Pancreas (tissue), 10 donors: ENCODE measurements at regions not wholly inside any gene's neighbourhood (a gene's known extent, or its start where the extent isn't known, plus 50 kb on each side); places are given as distances from the start of the nearest gene placed in this dataset.
A peak's percentile ranks its signal among the peaks of the same experiment; 100 is the strongest.

Experiments used
- ATAC-seq, 4 donors: fragments of 200-7000 bp; cut with Tn5 transposase; one replicate each; pipeline versions ENCODE4 v1.8.0 to v1.9.1; 2020; ENCODE audit warnings: mild to moderate bottlenecking in 4 of 4, moderate library complexity in 4 of 4
- DNase-seq, 6 donors: peaks; one replicate each; pipeline ENCODE4 v3.0.0-alpha.2; 2020
- FAIRE-seq: peaks from 2 replicates; lab custom pipeline; 2012; peaks lifted over from hg19 to GRCh38; lab: Jason Lieb, UNC
- H3K27ac ChIP-seq, 4 donors: fragments of 200-600 bp; sonication (generic); 1 replicate in 3 of 4; 2 replicates in 1 of 4; pipeline versions ENCODE4 v1.5.0 to v1.8.0; 2020
- H3K27me3 ChIP-seq, 4 donors: fragments of 200-600 bp; one replicate each; pipeline ENCODE4 v1.8.0; 2021
- H3K36me3 ChIP-seq, 3 donors: fragments of 200-600 bp; sonication (generic) in 1 of 3; one replicate each; pipeline versions ENCODE4 v1.5.0 to v1.8.0; 2020 to 2021
- H3K4me1 ChIP-seq, 3 donors: fragments of 200-600 bp; one replicate each; pipeline ENCODE4 v1.8.0; 2021
- H3K4me3 ChIP-seq, 4 donors: fragments of 200-600 bp; sonication (generic) in 2 of 4; one replicate each; pipeline versions ENCODE4 v1.5.0 to v1.8.0; 2020 to 2021
- H3K9me3 ChIP-seq, 4 donors: fragments of 200-600 bp; one replicate each; pipeline ENCODE4 v1.8.0; 2021
- CTCF ChIP-seq, 4 donors: fragments of 200-600 bp; sonication (generic) in 3 of 4; IDR thresholded peaks; one replicate each; pipeline versions ENCODE4 v1.5.0 to v1.8.0; 2021; ENCODE audit warnings: antibody characterized with exemption in 4 of 4
- WGBS, 2 donors: extraction: QIAGEN DNeasy Blood & Tissue Kit; methylation state at CpG; one replicate each; pipeline ENCODE4 v1.1.7; 2013; 5-methylcytosine and 5-hydroxymethylcytosine counted together
- intact Hi-C, 3 donors: fragments of 100-400 bp; cut with DNase I; formaldehyde crosslinking; loops; one replicate each; pipeline versions ENCODE4 v1.11.1 to v1.14.2; 2022
- donor health status: healthy with polysubstance abuse.
- donor health status: DM: no; HTN: no; CAD: no; lungs with moderate emphysema.
- donor health status: DM: no; HTN: no; CAD: no.
- donor health status: control.
- donor health status: control.
- donor health status: Bipolar disorder and iron deficiency.
- donor health status: DM: yes; HTN: yes; CAD: no.
- donor health status: DM: no; HTN: no; CAD: no.
- donor health status: DM: no; HTN: no; CAD: no.
- donor health status: DM: yes; HTN: yes; CAD: no.

- H3K36me3 ChIP-seq, result no peaks in the 10 kb centered on the region
- intact Hi-C loops, result no loop called here
- no peak overlapping the region for H3K4me3 ChIP-seq
- TF ChIP-seq CTCF (IDR thresholded peaks at IDR 0.05), result no peak
- WGBS, 2 donors, result 36 to 38% methylated on average over 9 of the region's 9 CpGs
- H3K9me3 ChIP-seq, result no peaks in the 10 kb centered on the region
- ATAC-seq, result peak; percentile 56 to 89 (median 76)
- H3K4me1 ChIP-seq, result no peaks in the 10 kb centered on the region
- peak overlapping the region in 1 of 4 donors; percentile 3 for H3K27ac ChIP-seq
- peak in 4 of 6 donors; percentile 22 to 37 (median 24) for DNase-seq
- no peaks in the 10 kb centered on the region for H3K27me3 ChIP-seq
- FAIRE-seq, result no peak
Observed at GRCh38 chr4:38424151-38424871, 239.7 kb upstream of the KLF3 start.

DNA sequence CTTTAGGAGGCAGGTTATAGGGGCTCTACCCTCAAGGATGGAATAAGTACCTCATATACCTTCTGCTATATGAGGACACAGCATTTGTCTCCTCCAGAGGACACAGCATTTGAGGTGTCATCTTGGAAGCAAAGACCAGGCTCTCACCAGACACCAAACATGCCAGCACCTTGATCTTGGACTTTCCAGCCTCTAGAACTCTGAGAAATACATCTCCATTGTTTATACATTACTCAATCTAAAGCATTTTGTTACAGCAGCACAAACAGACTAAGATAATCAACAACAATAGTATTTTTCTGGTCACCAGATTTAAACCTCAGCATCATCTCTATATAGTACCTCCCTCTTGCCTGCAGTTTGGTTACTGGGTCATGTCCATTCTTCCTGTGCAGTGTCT lies 237.5 kb upstream of the KLF3 start:
- H3K4me1 ChIP-seq, result no peaks in the 10 kb centered on the region
- no peak overlapping the region for H3K27ac ChIP-seq
- DNase-seq (no peak), ATAC-seq (no peak), FAIRE-seq (no peak)
- H3K9me3 ChIP-seq, result no peaks in the 10 kb centered on the region
- no peaks in the 10 kb centered on the region for H3K36me3 ChIP-seq
- no peak for TF ChIP-seq CTCF (IDR thresholded peaks at IDR 0.05)
- no peak overlapping the region for H3K4me3 ChIP-seq
- intact Hi-C loops, result no loop called here
- H3K27me3 ChIP-seq, result no peaks in the 10 kb centered on the region

- WGBS, 2 donors, result 92 to 100% methylated on average over 2 of the region's 2 CpGs
Observed at GRCh38 chr4:38430841-38431240, 233.2 kb upstream of the KLF3 start.

DNA sequence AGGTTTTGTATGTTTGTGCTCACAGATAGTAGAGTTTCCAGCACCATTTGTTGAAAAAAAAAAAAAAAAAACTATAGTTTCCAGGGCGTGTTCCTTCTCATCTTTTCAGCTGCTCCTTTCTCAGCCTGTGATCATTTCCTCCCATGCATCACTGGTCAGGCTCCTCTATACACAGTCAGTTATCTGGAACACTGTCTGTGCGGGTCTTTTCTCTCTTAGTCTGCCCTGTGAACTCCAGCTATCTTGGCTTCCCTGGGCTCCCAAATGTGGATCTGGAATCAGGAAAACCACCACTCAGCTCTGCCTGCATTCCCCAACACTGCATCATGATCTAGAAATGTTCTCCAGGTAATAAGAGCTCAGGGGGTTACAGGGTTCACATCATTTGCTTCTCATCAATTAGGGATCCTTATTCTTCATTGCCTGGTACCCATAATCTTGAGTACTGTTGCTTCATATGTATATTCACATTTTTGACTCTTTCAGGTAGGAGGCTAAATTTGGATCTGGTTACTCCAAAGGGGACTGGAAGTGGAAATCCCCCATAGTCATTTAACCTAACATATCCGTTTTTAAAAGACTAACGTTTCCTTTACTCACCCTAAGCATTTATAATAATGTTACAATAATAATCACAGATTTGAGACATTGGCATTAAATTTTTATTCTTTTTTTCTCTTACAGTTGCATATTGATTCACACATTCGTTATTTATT lies 221.8 kb upstream of the KLF3 start:
- Histone ChIP-seq H3K4me1 (no peaks in the 10 kb centered on the region), H3K27me3 (no peaks in the 10 kb centered on the region), H3K4me3 (no peak overlapping the region), H3K36me3 (no peaks in the 10 kb centered on the region), H3K9me3 (no peaks in the 10 kb centered on the region), H3K27ac (no peak overlapping the region)
- intact Hi-C loops, result no loop called here
- no peak for FAIRE-seq
- no peak for TF ChIP-seq CTCF (IDR thresholded peaks at IDR 0.05)
- WGBS, 2 donors, result 68 to 75% methylated on average over 5 of the region's 5 CpGs
- no peak for DNase-seq
- ATAC-seq, result no peak

More at GRCh38 chr4:38430841-38431240, 233.2 kb upstream of the KLF3 start:
- ATAC-seq (no peak), DNase-seq (no peak), FAIRE-seq (no peak)
- no peak overlapping the region for H3K27ac ChIP-seq
- no peak overlapping the region for H3K4me3 ChIP-seq
- TF ChIP-seq CTCF (IDR thresholded peaks at IDR 0.05), result no peak
- no peaks in the 10 kb centered on the region for H3K27me3 ChIP-seq
- no peaks in the 10 kb centered on the region for H3K36me3 ChIP-seq
- intact Hi-C loops, result no loop called here
- no peaks in the 10 kb centered on the region for H3K4me1 ChIP-seq
- H3K9me3 ChIP-seq, result no peaks in the 10 kb centered on the region
